ENCODE measurements at regions not wholly inside any gene's neighbourhood (a gene's known extent, or its start where the extent isn't known, plus 50 kb on each side); places are given as distances from the start of the nearest gene placed in this dataset.

DNA sequence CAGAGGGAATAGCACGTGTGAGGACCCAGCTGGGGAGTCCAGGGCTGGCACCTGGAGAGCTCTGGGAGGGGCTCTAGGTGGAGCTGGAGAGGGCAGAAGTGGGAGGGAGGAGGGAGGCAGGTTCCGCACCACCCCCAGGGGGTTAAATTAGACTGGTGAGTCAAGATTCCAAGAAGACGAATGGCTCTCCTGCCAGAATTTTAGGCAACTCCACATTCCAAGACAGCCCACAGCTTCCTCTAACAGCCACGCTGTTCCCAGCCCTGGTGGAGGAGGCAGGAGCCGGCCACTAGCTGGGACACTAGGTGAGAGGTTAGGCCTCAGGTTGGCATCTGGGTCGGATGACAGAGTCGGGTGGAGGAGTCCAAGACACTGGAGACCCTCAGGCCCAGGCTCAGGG, 60.2 kb downstream of the TFAP2C start:
- TF ChIP-seq ZFX (IDR thresholded peaks at IDR 0.05), result no peak
- TF ChIP-seq, protein P1, sequence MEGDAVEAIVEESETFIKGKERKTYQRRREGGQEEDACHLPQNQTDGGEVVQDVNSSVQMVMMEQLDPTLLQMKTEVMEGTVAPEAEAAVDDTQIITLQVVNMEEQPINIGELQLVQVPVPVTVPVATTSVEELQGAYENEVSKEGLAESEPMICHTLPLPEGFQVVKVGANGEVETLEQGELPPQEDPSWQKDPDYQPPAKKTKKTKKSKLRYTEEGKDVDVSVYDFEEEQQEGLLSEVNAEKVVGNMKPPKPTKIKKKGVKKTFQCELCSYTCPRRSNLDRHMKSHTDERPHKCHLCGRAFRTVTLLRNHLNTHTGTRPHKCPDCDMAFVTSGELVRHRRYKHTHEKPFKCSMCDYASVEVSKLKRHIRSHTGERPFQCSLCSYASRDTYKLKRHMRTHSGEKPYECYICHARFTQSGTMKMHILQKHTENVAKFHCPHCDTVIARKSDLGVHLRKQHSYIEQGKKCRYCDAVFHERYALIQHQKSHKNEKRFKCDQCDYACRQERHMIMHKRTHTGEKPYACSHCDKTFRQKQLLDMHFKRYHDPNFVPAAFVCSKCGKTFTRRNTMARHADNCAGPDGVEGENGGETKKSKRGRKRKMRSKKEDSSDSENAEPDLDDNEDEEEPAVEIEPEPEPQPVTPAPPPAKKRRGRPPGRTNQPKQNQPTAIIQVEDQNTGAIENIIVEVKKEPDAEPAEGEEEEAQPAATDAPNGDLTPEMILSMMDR (conservative IDR thresholded peaks at IDR 0.05), result no peak
- no peak overlapping the region for H3K27ac ChIP-seq

DNA sequence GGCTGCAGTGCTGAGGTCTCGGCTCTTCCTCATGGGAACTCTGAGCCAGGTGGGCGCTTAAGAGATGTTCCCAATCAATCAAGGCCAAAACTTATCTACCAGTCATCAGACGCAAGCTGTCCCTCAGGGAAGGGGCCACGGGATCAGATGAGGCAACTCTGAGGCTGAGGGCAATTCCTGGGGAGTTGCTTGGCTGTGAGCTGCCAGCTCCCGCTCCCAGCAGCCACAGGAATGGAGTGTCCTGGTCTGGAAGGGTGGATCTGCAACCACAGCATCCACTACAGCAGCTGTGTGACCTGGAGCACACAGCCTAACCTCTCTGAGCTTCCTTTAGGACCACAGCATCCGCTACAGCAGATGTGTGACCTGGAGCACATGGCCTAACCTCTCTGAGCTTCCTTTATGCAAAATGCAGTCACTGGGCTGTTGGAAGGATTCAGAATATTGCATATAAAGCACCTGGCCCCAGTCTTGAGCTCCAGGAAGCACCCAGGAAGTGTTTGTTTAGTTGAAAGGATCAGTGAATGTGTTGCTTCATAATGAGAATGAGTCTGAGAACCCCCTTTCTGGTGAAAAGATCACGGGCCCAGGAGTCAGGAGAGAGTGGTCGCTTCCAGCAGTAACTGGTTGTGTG, 60.9 kb downstream of the TFAP2C start:
- TF ChIP-seq, protein P1 (conservative IDR thresholded peaks at IDR 0.05), result no peak
- no peak for TF ChIP-seq ZFX (IDR thresholded peaks at IDR 0.05)
- no peak overlapping the region for H3K27ac ChIP-seq

DNA sequence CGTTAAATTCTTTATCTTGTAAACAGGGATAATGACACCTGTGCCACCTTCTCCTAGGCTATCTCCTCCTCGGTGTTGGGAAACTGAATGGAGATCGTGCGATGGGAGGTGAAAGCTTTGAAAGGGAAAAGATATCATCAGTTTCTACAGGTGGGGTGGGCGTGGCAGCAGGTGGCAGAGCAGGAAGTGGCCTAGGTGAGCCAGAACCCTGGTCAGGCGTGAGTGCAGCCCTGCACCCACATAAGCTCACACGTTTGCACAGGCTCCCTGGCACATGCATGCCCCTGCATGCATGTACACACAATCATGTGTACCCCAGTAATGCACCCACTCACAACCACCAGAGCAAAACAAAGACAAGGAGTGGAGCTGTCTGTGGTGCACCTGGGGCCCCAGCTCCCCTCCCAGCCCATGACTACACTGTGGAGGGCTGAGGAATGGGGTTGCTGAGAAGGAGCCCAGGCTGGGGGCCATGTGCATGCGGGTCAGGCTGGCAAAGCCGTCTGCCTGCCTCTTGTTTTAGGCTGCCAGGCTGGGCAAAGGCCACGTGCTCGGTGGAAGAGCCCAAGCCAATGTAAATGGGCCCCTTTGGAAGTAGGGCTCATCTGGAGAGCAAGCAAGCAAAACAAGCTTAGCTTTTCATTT, 61.5 kb downstream of the TFAP2C start:
- TF ChIP-seq, protein P1 (conservative IDR thresholded peaks at IDR 0.05), result no peak
- no peak for TF ChIP-seq ZFX (IDR thresholded peaks at IDR 0.05)

DNA sequence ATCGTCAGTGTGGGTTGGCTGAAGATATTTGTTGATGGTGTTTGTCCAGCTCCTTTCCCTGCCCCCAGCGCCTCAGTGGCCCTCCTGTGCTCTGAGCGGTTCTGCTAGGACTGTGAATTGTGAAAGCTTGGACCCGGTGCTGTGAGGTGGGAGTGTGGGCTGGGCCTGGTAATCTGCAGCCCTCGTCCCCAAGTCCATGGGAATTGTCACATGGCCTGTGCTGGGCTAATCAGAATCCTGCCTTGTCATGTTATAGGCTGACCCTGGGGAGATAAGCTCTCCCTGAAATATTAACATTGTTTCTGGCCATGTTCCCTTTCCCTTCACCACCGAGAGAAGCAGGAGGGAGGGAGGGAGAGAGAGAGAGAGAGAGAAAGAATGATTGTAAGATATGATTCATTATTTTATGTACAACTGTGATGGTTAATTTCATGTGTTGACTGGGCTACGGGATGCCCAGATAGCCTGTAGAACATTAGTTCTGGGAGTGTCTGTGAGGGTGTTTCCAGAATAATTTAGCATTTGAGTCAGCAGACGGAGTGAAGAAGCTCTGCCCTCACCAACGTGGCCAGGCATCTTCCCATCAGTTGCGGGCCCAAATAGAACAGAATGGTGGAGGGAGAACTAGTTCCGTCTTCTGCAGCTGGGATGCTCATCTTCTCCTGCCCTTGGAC, 62.4 kb downstream of the TFAP2C start:
- TF ChIP-seq, protein P1 (conservative IDR thresholded peaks at IDR 0.05), result no peak
- TF ChIP-seq ZFX (IDR thresholded peaks at IDR 0.05), result no peak
- no peak overlapping the region for H3K27ac ChIP-seq

More for the DNA sequence above, 61.5 kb downstream of the TFAP2C start:
- H3K27ac ChIP-seq, result no peak overlapping the region

DNA sequence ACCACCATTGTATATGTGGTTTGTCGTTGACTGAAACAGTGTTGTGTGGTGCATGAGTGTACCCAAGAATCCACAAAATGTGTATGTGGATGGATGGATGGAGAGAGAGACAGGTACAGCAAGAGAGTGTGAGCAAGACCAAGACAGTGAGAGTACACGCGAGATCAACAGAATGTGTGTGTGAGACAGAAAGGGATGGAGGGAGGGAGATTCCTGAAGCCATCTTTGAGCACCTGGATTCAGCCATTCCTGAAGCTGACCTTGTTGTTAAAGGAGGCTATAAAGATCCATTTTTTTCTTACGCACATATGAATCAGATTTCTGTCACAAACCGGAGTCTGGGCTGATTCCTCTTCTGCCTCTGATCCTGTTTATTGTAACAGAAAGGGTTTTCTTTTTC, 64.1 kb downstream of the TFAP2C start:
- TF ChIP-seq ZFX (IDR thresholded peaks at IDR 0.05), result no peak
- TF ChIP-seq, protein P1 (conservative IDR thresholded peaks at IDR 0.05), result no peak
- no peak overlapping the region for H3K27ac ChIP-seq

DNA sequence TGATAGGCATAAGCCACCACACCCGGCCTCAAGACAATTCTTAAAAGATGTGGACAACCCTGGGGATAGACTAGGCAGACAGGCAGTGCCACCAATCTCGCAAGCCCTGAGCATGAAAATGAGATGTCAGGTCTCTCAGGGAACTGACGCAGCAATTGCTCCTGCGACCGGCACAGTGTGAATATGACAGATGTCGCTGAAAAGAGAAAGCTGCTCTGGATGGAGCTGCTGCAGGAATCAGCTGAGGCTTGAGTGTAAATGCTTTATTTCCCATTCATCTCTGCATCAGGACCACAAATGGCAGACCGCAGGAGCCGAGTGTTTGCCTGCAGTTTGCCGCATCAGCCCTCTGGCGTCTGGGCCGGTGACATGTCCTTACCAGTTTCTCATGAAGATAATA, 68.4 kb downstream of the TFAP2C start:
- no peak overlapping the region for H3K27ac ChIP-seq
- TF ChIP-seq ZFX (IDR thresholded peaks at IDR 0.05), result no peak
- TF ChIP-seq, protein P1 (conservative IDR thresholded peaks at IDR 0.05), result no peak

DNA sequence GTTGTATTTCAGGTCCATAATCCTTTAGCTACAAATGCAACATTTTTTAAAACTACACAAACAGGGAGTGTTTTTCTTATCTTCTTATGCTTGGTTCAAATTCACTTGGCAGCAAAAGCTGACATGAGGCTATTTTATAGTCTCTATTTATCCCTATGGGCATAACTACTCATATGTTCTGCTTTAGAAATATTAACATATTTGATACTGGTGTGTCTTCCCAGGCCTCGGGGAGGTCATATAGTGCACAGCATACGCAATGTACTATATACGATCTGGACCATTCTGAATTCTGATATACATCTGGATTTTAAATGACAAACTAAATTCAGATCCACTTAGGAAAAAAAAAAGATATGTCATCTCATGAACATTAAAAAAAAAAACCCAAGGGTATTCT, 69.2 kb downstream of the TFAP2C start:
- H3K27ac ChIP-seq, result no peak overlapping the region
- TF ChIP-seq, protein P1 (conservative IDR thresholded peaks at IDR 0.05), result no peak
- no peak for TF ChIP-seq ZFX (IDR thresholded peaks at IDR 0.05)
